Motor neuron (in vitro differentiated cells): ENCODE measurements at regions not wholly inside any gene's neighbourhood (a gene's known extent, or its start where the extent isn't known, plus 50 kb on each side); places are given as distances from the start of the nearest gene placed in this dataset.
"Not testable (repeated sequence)": the region's sequence is repeated elsewhere in the genome, so short reads cannot be mapped to it uniquely, and the experiment has no call there.

Experiments
- ATAC-seq, 8 experiments: fragments of 200-7000 bp; cut with Tn5 transposase; replicated peaks in 6 of 8; 2 replicates each; pipeline ENCODE4 v1.8.0; 2021; ENCODE audit warnings: mild to moderate bottlenecking in 8 of 8, moderate library complexity in 8 of 8
- H3K27ac ChIP-seq, 2 donors: fragments of 250-450 bp; sonication (Bioruptor Pico); 2 replicates each; pipeline ENCODE4 v1.9.0; 2021; ENCODE audit warnings: antibody characterized with exemption in 2 of 2, mild to moderate bottlenecking in 2 of 2, moderate library complexity in 1 of 2
- H3K4me1 ChIP-seq, 2 donors: fragments of 250-450 bp; sonication (Bioruptor Pico); replicated peaks in 1 of 2; 2 replicates each; pipeline ENCODE4 v1.6.1; 2021; ENCODE audit warnings: antibody characterized with exemption in 2 of 2, mild to moderate bottlenecking in 2 of 2, moderate library complexity in 1 of 2
- H3K4me3 ChIP-seq, 5 donors: fragments of 250-450 bp; sonication (Bioruptor Pico); 2 replicates each; pipeline ENCODE4 v1.9.0; 2021; ENCODE audit warnings: antibody characterized with exemption in 5 of 5, mild to moderate bottlenecking in 5 of 5, moderate library complexity in 4 of 5
- WGBS, 10 experiments: fragments of 450-650 bp; shearing (Covaris generic); methylation state at CpG; one replicate each; pipeline ENCODE4 v1.0.0; 2022; 5-methylcytosine and 5-hydroxymethylcytosine counted together
- in situ Hi-C, 9 experiments: fragments of 400-800 bp; cut with MboI; loops; one replicate each; pipeline ENCODE4 v1.15.0; 2021; ENCODE audit warnings: low sequenced_read_pairs in 9 of 9, low pct_unique_long_range_greater_than_20kb in 2 of 9; ENCODE audit not compliant: unreplicated experiment in 9 of 9

DNA sequence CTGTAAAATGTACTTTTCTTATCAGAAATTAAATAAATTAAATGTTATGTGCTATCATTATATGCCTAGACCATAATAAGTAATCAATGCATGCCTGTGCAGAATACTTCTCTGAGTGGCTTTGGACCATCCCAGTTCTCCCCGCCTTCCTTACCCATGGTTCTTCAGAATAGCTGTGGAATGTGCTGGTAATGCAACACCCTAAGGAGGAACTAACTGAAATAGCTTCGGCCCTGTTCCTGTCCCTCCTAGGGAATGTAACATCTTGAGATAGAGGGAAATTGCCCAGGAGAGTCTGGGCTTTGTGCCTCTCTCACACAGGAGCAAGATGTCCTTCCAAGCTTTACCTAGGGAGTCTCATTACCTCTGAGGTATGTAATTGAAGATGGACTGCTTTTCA lies 693.6 kb upstream of the HS3ST1 start:
- Histone ChIP-seq H3K4me1 (peaks cover 0 to 8% of the 10 kb centered on the region in 2 donors), H3K4me3 (no peak overlapping the region), H3K27ac (no peak overlapping the region)
- no peak for ATAC-seq
- in situ Hi-C loops: no loop called here
- 0 to 100% (median 76%) methylated on average over 1 to 2 of the region's 2 CpGs; no CpG with 5 or more reads in 4 of the 10 experiments for WGBS, 10 experiments

DNA sequence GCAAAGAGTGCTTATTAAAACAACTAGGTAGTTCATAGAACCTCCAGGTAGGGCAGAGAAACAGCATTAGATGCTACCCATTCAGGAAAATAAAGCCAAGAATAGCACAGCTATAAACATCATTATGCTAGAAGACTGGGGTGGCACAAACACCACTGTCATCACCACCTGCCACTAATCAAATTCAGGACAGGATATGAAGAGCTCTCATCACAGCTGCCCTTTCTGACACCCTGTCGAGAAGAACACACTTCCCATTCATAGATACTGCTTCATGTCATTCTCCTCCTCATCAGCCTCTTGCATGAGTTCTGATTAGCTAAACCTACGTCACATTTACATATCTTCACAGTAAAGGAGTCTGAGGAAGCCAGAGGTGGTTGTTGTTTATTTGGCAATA lies 692.3 kb upstream of the HS3ST1 start:
- Histone ChIP-seq H3K27ac (no peak overlapping the region), H3K4me1 (peaks cover 0 to 8% of the 10 kb centered on the region in 2 donors), H3K4me3 (no peak overlapping the region)
- in situ Hi-C loops: no loop called here
- no peak for ATAC-seq
- WGBS, 10 experiments: 0 to 73% (median 21%) methylated on average over 1 to 2 of the region's 2 CpGs; no CpG with 5 or more reads in 4 of the 10 experiments

DNA sequence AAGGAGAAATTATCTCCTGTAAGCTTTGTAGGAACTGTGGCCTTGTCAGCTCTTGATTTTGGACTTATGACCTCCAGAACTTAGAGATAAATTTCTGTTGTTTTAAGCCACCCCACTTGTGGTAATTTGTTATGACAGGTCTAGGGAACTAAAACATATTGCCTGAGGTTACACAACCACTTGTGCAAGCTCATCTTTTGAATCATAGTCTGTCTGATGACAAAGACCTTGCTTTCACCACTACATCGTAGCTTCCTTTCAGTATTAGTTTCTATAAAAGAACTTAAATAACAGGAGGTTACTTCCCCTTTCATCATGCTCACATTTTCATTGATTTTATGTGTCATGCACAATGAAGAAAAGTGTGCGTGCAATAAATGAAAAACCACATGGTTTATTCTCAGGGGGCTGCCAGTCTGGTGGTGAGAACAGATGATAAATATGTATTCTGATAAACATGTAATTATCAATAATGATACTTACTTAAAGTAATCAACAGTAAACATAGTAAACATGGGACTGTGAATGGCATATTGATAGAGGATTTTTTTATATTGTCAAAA lies 690.0 kb upstream of the HS3ST1 start:
- H3K4me1 ChIP-seq: peaks cover 0 to 5% of the 10 kb centered on the region in 2 donors
- no peak overlapping the region for H3K4me3 ChIP-seq
- ATAC-seq: peak in 4 of 8 experiments; percentile 22 to 72 (median 57)
- in situ Hi-C loops: no loop called here
- 0 to 100% (median 51%) methylated on average over 1 to 2 of the region's 2 CpGs for WGBS, 10 experiments
- no peak overlapping the region for H3K27ac ChIP-seq

DNA sequence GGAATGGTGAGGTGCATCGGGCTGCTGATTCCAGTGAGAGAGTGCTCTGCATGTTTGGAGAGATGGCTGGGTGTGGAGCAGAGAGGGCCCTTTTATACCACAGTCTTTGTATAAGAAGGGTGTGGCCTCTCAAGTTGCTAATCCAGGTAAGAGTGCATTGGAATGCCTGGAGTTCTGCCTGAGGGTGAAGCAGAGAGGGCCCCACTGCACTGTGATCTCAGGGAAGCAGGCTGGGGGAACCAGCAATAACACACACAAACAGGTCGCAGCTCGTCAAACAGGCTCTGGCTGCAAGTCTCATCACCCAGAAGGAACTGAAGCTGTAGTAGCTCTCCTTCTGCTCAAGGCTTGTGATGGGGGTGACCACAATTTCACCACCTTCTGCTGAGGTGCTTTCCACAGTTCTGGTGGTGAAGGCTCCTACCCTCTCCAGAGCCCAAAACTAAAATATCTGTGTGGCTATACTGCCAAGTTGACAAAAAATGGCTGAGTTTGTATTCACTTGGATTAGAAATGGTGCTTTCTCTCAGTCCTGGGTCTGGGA lies 687.4 kb upstream of the HS3ST1 start:
- 0 to 100% (median 94%) methylated on average over 1 to 3 of the region's 3 CpGs; no CpG with 5 or more reads in 5 of the 10 experiments for WGBS, 10 experiments
- no peak for ATAC-seq
- Histone ChIP-seq H3K4me3 (no peak overlapping the region), H3K4me1 (peaks cover 0 to 5% of the 10 kb centered on the region in 2 donors), H3K27ac (no peak overlapping the region)
- in situ Hi-C loops: no loop called here

DNA sequence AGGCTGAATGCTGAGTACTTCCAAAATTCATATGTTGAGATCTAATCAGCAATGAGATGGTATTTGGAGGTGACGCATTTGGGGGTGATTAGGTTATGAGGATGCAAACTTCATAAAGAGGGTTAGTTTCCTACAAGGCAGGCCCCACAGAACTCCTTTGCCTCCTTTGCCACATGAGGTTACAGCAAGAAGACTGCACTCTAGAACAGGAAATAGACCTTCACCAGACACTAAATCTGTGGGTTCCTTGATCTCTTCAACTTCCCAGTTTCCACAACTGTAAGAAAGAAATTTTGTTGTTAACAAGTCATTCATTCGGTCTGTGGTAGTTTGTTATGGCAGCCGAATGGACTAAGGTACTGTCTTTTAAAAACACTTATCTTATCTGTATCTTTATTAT lies 681.9 kb upstream of the HS3ST1 start:
- H3K4me3 ChIP-seq: no peak overlapping the region
- H3K27ac ChIP-seq: no peak overlapping the region
- 28 to 100% (median 86%) methylated on average over 2 to 3 of the region's 3 CpGs for WGBS, 10 experiments
- in situ Hi-C loops: no loop called here
- no peak for ATAC-seq
- no peaks in the 10 kb centered on the region for H3K4me1 ChIP-seq

DNA sequence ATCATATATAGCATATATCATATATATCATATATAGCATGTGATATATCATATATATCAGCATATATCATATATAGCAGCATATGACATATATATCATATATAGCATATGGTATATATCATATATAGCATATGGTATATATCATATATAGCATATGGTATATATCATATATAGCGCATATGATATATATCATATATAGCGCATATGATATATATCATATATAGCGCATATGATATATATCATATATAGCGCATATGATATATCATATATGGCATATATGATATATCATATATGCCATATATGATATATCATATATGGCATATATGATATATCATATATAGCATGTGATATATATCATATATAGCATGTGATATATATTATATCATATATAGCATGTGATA lies 680.4 kb upstream of the HS3ST1 start:
- H3K4me3 ChIP-seq, in situ Hi-C loops, H3K4me1 ChIP-seq, H3K27ac ChIP-seq, ATAC-seq: not testable (repeated sequence)
- WGBS, 10 experiments: 83 to 100% (median 92%) methylated on average over 1 to 4 of the region's 4 CpGs; no CpG with 5 or more reads in 7 of the 10 experiments

DNA sequence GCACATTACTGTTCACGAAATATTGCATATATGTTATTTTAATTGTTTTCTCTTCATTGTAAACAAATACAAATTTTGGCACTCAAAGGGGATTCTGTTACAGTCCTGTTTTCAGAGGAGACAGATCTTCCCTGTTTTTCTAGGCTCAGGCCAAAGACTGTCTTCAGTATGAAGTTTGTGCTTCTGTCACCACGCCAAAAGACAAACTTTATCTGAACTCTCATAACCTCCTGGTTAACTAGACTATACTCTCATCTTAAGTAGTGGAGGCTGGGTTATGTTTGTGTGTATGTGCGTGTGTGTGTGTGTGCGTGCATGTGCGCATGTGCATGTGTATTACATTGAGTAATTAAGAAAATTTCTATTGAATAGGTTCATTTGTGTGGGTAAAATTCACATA lies 676.8 kb upstream of the HS3ST1 start:
- no peaks in the 10 kb centered on the region for H3K4me1 ChIP-seq
- no peak overlapping the region for H3K4me3 ChIP-seq
- no peak for ATAC-seq
- in situ Hi-C loops: no loop called here
- H3K27ac ChIP-seq: no peak overlapping the region
- 23 to 100% (median 77%) methylated on average over 1 to 5 of the region's 5 CpGs for WGBS, 10 experiments

DNA sequence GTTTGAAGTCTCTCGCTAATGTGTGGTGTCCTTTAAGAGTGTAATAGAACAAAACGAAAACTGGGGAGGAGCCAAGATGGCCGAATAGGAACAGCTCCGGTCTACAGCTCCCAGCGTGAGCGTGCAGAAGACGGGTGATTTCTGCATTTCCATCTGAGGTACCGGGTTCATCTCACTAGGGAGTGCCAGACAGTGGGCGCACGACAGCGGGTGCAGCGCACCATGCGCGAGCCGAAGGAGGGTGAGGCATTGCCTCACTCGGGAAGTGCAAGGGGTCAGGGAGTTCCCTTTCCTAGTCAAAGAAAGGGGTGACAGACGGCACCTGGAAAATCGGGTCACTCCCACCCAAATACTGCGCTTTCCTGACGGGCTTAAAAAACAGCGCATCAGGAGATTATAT lies 661.2 kb upstream of the HS3ST1 start:
- in situ Hi-C loops, H3K4me1 ChIP-seq, ATAC-seq, H3K4me3 ChIP-seq, H3K27ac ChIP-seq: not testable (repeated sequence)
- WGBS, 10 experiments: 11 to 95% (median 67%) methylated on average over 1 to 10 of the region's 21 CpGs; no CpG with 5 or more reads in 4 of the 10 experiments

DNA sequence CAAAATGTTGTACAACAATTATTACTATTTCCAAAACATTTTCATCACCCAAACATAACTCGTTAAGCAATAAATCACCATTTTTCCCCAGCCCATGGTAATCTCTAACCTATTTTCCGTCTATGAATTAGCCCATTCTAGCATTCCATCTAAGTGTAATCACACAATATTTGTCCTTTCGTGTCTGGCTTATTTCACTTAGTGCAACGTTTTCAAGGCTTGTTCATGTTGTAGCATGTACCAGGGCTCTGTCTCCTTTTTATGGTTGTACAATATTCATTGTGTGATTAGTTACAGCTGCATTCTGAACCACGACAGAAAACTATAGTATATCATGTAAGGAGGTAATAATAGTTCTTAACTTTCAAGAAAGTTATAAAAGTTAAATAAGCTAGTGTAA lies 656.0 kb upstream of the HS3ST1 start:
- no peak for ATAC-seq
- H3K4me1 ChIP-seq: no peaks in the 10 kb centered on the region
- WGBS, 10 experiments: 2 to 94% (median 60%) methylated on average over 1 to 5 of the region's 5 CpGs
- in situ Hi-C loops: no loop called here
- H3K4me3 ChIP-seq: no peak overlapping the region
- H3K27ac ChIP-seq: no peak overlapping the region

DNA sequence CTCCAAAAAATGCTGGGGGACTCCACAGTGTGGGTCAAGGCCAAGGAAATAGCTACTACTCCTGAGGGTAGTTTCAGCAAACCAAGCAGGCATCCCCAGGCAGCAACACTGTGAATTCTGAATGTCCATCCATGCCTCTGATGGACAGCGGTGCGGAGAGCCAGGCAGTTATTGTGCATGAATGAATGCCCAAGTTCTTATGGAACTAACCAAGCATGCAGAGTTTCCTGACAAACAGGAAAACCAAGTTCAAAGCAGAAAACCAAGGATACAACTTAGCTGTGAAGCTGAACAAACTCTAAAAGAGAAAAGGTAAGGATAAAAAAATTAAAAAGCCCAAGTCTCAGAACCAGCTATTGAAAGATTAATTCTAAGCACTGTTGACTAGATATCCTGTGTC lies 642.6 kb upstream of the HS3ST1 start:
- Histone ChIP-seq H3K4me3 (no peak overlapping the region), H3K4me1 (peaks cover 2 to 4% of the 10 kb centered on the region in 2 donors), H3K27ac (no peak overlapping the region)
- no peak for ATAC-seq
- 35 to 100% (median 40%) methylated on average over 1 to 2 of the region's 2 CpGs; no CpG with 5 or more reads in 5 of the 10 experiments for WGBS, 10 experiments
- in situ Hi-C loops: no loop called here

DNA sequence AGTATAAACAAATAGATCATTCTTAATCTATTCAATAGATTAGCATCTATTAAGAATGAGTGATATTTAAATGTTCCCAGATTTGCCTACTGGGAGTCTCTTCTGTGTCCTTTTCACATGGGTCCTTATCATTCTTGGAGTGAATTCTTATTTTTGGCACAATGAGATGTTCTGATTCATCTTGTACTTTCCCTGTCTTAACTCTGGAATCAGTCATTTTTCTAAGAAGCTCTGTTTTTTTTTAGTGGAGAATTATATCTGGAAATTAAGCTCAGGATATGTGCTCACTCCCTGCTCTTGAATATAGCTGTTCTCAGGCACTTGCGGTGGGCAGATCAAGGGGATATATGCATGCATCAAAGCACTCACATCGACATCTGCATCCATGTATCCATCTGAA lies 625.3 kb upstream of the HS3ST1 start:
- Histone ChIP-seq H3K4me1 (no peaks in the 10 kb centered on the region), H3K27ac (no peak overlapping the region), H3K4me3 (no peak overlapping the region)
- no peak for ATAC-seq
- 5 to 93% (median 77%) methylated on average over 1 to 2 of the region's 2 CpGs; no CpG with 5 or more reads in 2 of the 10 experiments for whole genome bisulfite sequencing, 10 experiments
- in situ Hi-C loops: no loop called here

DNA sequence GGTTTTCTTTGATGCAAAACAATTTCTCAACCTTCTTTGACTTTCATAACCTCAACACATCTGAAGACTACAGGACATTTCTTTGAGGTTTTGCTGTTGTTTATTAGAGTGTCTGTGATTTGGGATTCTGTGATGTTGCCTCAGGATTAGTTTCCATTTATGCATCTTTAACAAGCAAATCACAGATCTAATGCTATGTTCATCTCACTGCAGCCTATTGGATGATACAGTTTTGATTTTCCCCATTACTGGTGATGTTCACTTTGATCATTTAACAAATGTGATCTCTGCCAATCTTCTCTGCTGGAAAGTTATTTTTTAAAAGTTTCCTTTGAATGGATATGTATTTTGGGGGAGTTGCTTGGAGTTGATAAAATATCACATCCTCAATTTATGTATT lies 624.9 kb upstream of the HS3ST1 start:
- in situ Hi-C loops: no loop called here
- no peak overlapping the region for H3K27ac ChIP-seq
- no peak for ATAC-seq

DNA sequence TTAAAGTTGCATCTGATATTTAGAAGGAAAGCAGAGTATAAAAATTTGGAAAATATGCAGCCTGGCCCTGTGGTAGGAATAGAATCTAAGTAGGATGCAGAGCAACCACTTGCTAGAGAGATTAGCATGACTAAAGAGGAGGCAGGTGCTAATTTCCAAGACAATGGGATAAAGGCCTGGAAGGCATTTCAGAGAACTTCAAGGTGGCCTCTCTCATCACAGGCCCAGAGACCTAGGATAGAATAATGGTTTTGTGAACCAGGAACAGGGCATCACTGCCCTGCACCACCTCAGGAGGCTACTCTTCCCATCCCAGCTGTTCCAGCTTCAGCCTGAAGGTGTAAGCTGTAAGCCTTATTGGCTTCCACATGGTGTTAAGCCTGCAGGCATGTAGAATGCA lies 621.7 kb upstream of the HS3ST1 start:
- Histone ChIP-seq H3K4me3 (no peak overlapping the region), H3K27ac (no peak overlapping the region), H3K4me1 (no peaks in the 10 kb centered on the region)
- no peak for ATAC-seq
- in situ Hi-C loops: no loop called here

More for the DNA sequence above, 624.9 kb upstream of the HS3ST1 start:
- Histone ChIP-seq H3K4me3 (no peak overlapping the region), H3K4me1 (no peaks in the 10 kb centered on the region)

DNA sequence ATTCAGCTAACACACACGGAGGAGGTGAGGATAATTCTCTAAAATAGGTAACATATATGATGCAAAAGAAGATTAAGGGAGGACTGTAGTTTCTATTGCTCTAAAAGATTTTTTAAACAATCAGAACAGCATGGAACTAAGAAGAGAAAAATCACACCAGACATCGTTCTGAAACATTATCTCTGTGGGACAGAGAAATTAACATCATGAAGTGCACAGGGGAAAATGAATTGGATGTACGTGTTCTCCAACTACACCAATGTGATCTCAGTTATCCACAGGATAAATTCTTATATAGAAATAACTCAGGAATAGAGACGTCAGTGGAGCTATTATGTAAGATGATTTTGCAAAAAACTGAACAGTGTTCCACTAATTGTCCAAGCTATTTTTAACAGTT lies 614.1 kb upstream of the HS3ST1 start:
- no peak for ATAC-seq
- in situ Hi-C loops: no loop called here
- Histone ChIP-seq H3K27ac (no peak overlapping the region), H3K4me3 (no peak overlapping the region), H3K4me1 (no peaks in the 10 kb centered on the region)
- 0 to 93% (median 80%) methylated on average over 1 to 4 of the region's 4 CpGs; no CpG with 5 or more reads in 1 of the 10 experiments for WGBS, 10 experiments
